ENCODE measurements at regions not wholly inside any gene's neighbourhood (a gene's known extent, or its start where the extent isn't known, plus 50 kb on each side); places are given as distances from the start of the nearest gene placed in this dataset.
"Not testable (repeated sequence)": the region's sequence is repeated elsewhere in the genome, so short reads cannot be mapped to it uniquely, and the experiment has no call there.

- not testable (repeated sequence) for H3K36me3 ChIP-seq (ENCODE audit: insufficient read depth); DNase-seq (ENCODE audit: low spot score)
- H3K9me3 Mint-ChIP-seq, result peaks cover 76% of the 10 kb centered on the region
Measured at GRCh38 chr14:106340658-106341057, 814.3 kb downstream of the TMEM121 start.

GRCh38 chr14:106341161-106341560 lies 814.8 kb downstream of the TMEM121 start:
- H3K27me3 Mint-ChIP-seq (ENCODE audit: insufficient read depth, low read depth, poor library complexity); H3K4me1 Mint-ChIP-seq; H3K27ac ChIP-seq (ENCODE audit: low read depth); H3K4me1 ChIP-seq (ENCODE audit: insufficient read depth); H3K79me2 ChIP-seq (replicated peaks; ENCODE audit: insufficient read depth); H3K4me3 ChIP-seq; H3K27ac Mint-ChIP-seq; H3K9me2 ChIP-seq (ENCODE audit: insufficient read depth); H4K20me1 ChIP-seq (replicated peaks; ENCODE audit: insufficient read depth); ATAC-seq; H2AFZ ChIP-seq; DNase-seq (ENCODE audit: low spot score); H3K27me3 ChIP-seq (ENCODE audit: insufficient read depth); H3K4me3 Mint-ChIP-seq; H3K4me2 ChIP-seq; H3F3A ChIP-seq (replicated peaks; ENCODE audit: low read depth): not testable (repeated sequence)
- H3K36me3 Mint-ChIP-seq (ENCODE audit: low read depth), result peaks cover 38% of the 10 kb centered on the region
- peaks cover 76% of the 10 kb centered on the region for H3K9me3 Mint-ChIP-seq
- peaks cover 11% of the 10 kb centered on the region for H3K36me3 ChIP-seq (ENCODE audit: insufficient read depth)

More at GRCh38 chr14:106340658-106341057, 814.3 kb downstream of the TMEM121 start:
- not testable (repeated sequence) for H3K79me2 ChIP-seq (replicated peaks; ENCODE audit: insufficient read depth); H2AFZ ChIP-seq; H3K27ac Mint-ChIP-seq; H3K4me3 Mint-ChIP-seq; H3K27me3 ChIP-seq (ENCODE audit: insufficient read depth); H4K20me1 ChIP-seq (replicated peaks; ENCODE audit: insufficient read depth); H3K27me3 Mint-ChIP-seq (ENCODE audit: insufficient read depth, low read depth, poor library complexity); H3K27ac ChIP-seq (ENCODE audit: low read depth); H3K4me3 ChIP-seq; ATAC-seq; H3K4me2 ChIP-seq; H3K4me1 ChIP-seq (ENCODE audit: insufficient read depth); H3K9me2 ChIP-seq (ENCODE audit: insufficient read depth); H3K4me1 Mint-ChIP-seq; H3F3A ChIP-seq (replicated peaks; ENCODE audit: low read depth)
- peaks cover 33% of the 10 kb centered on the region for H3K36me3 Mint-ChIP-seq (ENCODE audit: low read depth)

GRCh38 chr14:106343626-106344025 lies 817.2 kb downstream of the TMEM121 start:
- Histone ChIP-seq H3F3A (replicated peaks; ENCODE audit: low read depth) (no peaks in the 10 kb centered on the region), H3K27ac (ENCODE audit: low read depth) (no peak overlapping the region), H3K79me2 (replicated peaks; ENCODE audit: insufficient read depth) (no peaks in the 10 kb centered on the region), H2AFZ (no peak overlapping the region), H3K4me3 (no peak overlapping the region), H3K4me2 (no peak overlapping the region), H3K27me3 (ENCODE audit: insufficient read depth) (no peaks in the 10 kb centered on the region), H4K20me1 (replicated peaks; ENCODE audit: insufficient read depth) (no peaks in the 10 kb centered on the region), H3K4me1 (ENCODE audit: insufficient read depth) (no peaks in the 10 kb centered on the region), H3K9me2 (ENCODE audit: insufficient read depth) (peaks cover 3% of the 10 kb centered on the region; the same call in 1 of the 2 replicates), H3K36me3 (ENCODE audit: insufficient read depth) (peaks cover 34% of the 10 kb centered on the region)
- H3K27me3 Mint-ChIP-seq (ENCODE audit: insufficient read depth, low read depth, poor library complexity), result peaks cover 6% of the 10 kb centered on the region
- DNase-seq (ENCODE audit: low spot score) (no peak), ATAC-seq (no peak)
- H3K4me1 Mint-ChIP-seq, result no peaks in the 10 kb centered on the region
- no peak overlapping the region for H3K4me3 Mint-ChIP-seq
- H3K9me3 Mint-ChIP-seq, result peaks cover 86% of the 10 kb centered on the region
- H3K27ac Mint-ChIP-seq, result no peak overlapping the region
- peaks cover 62% of the 10 kb centered on the region for H3K36me3 Mint-ChIP-seq (ENCODE audit: low read depth)
- TF ChIP-seq REST (IDR thresholded peaks at IDR 0.05; ENCODE audit: unreplicated experiment), result no peak
- TF ChIP-seq ZNF462 (CRISPR knock-in tag; IDR thresholded peaks at IDR 0.05), result no peak
- no peak for TF ChIP-seq EZH2 (IDR thresholded peaks at IDR 0.05; ENCODE audit: low read depth, unreplicated experiment)
- no peak for TF ChIP-seq JUNB (IDR thresholded peaks at IDR 0.05; ENCODE audit: unreplicated experiment)
- TF ChIP-seq ETS1 (IDR thresholded peaks at IDR 0.05), result no peak
- TF ChIP-seq CREB1 (CRISPR knock-in tag; IDR thresholded peaks at IDR 0.05; ENCODE audit: low read depth), result no peak
- no peak for TF ChIP-seq POLR2AphosphoS5 (IDR thresholded peaks at IDR 0.05; ENCODE audit: low read depth)
